SK-N-SH treated with all-trans-retinoic acid at 6 μM for 48 hours (cell line): ENCODE measurements at regions not wholly inside any gene's neighbourhood (a gene's known extent, or its start where the extent isn't known, plus 50 kb on each side); places are given as distances from the start of the nearest gene placed in this dataset.

Experiments used
- BACH2 ChIP-seq: fragments of 250-450 bp; sonication (Bioruptor Pico); IDR thresholded peaks from 2 replicates; pipeline ENCODE4 v1.9.0; 2021; ENCODE audit warnings: mild to moderate bottlenecking, borderline replicate concordance
- CSDC2 ChIP-seq: fragments of 250-450 bp; sonication (Bioruptor Pico); IDR thresholded peaks from 2 replicates; pipeline ENCODE4 v1.5.0; 2020; ENCODE audit warnings: mild to moderate bottlenecking, moderate library complexity
- ISL1 ChIP-seq: fragments of 250-450 bp; sonication (Bioruptor Pico); IDR thresholded peaks from 2 replicates; pipeline ENCODE4 v2.1.2; 2022; ENCODE audit warnings: mild to moderate bottlenecking, moderate library complexity
- SNAI2 ChIP-seq: fragments of 250-450 bp; sonication (Bioruptor Pico); IDR thresholded peaks from 2 replicates; pipeline ENCODE4 v1.5.0; 2020; ENCODE audit warnings: mild to moderate bottlenecking, moderate library complexity
- TCF4 ChIP-seq: fragments of 250-450 bp; sonication (Bioruptor Pico); IDR thresholded peaks from 2 replicates; pipeline ENCODE4 v1.8.0; 2021; ENCODE audit warnings: mild to moderate bottlenecking, moderate library complexity, borderline replicate concordance
- ZNF70 ChIP-seq: fragments of 450-650 bp; formaldehyde crosslinking; IDR thresholded peaks from 2 replicates; pipeline ENCODE4 v1.5.0; 2020; ENCODE audit warnings: mild to moderate bottlenecking, moderate library complexity
- TF ChIP-seq, protein P1 (sequence below): fragments of 250-450 bp; sonication (Bioruptor Pico); IDR thresholded peaks from 2 replicates; pipeline ENCODE4 v1.8.0; 2020; ENCODE audit warnings: mild to moderate bottlenecking, moderate library complexity, borderline replicate concordance

DNA sequence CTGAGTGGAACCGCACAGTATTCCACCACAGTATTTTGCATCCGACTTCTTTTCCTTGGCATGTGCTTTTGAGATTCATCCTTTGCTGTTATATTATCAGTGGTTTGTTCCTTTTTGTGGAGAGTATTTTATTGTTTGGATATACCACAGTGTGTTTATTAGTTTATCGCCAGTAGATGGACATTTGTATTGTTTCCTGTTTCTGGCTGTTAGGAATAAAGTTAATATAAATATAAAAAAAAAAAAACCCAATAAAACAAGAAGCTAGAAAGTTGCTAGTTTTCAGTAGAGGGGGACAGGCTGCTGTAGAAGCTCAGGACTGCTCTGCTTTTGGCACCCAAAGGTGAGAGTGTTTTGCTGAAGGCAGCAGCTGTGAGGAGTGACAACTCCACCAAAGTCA lies 62.0 kb upstream of the EEA1 start:
- TF ChIP-seq TCF4 (CRISPR knock-in tag): no peak
- TF ChIP-seq, protein P1, sequence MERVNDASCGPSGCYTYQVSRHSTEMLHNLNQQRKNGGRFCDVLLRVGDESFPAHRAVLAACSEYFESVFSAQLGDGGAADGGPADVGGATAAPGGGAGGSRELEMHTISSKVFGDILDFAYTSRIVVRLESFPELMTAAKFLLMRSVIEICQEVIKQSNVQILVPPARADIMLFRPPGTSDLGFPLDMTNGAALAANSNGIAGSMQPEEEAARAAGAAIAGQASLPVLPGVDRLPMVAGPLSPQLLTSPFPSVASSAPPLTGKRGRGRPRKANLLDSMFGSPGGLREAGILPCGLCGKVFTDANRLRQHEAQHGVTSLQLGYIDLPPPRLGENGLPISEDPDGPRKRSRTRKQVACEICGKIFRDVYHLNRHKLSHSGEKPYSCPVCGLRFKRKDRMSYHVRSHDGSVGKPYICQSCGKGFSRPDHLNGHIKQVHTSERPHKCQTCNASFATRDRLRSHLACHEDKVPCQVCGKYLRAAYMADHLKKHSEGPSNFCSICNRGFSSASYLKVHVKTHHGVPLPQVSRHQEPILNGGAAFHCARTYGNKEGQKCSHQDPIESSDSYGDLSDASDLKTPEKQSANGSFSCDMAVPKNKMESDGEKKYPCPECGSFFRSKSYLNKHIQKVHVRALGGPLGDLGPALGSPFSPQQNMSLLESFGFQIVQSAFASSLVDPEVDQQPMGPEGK (CRISPR knock-in tag): no peak
- no peak for TF ChIP-seq ISL1 (CRISPR knock-in tag)
- no peak for TF ChIP-seq ZNF70 (CRISPR knock-in tag)
- no peak for TF ChIP-seq SNAI2
- no peak for TF ChIP-seq CSDC2 (CRISPR knock-in tag)
- no peak for TF ChIP-seq BACH2 (CRISPR knock-in tag)
